GM18517 (cell line): ENCODE measurements at regions not wholly inside any gene's neighbourhood (a gene's known extent, or its start where the extent isn't known, plus 50 kb on each side); places are given as distances from the start of the nearest gene placed in this dataset.
"Not testable (repeated sequence)": the region's sequence is repeated elsewhere in the genome, so short reads cannot be mapped to it uniquely, and the experiment has no call there.

ENCODE experiments used
- ATAC-seq: cut with Tn5 transposase; IDR thresholded peaks from one replicate; pipeline ENCODE4 v1.9.1; 2021; ENCODE audit warnings: mild to moderate bottlenecking, moderate library complexity; ENCODE audit not compliant: unreplicated experiment

- no peak for ATAC-seq
Observed at GRCh38 chr11:86167499-86168164, 76.9 kb upstream of the EED start.

- ATAC-seq = not testable (repeated sequence)
Observed at GRCh38 chr11:86166287-86166686, 78.3 kb upstream of the EED start.

- no peak for ATAC-seq
Observed at GRCh38 chr11:86164106-86164505, 80.4 kb upstream of the EED start.

GRCh38 chr11:86163221-86163876 lies 81.2 kb upstream of the EED start:
- not testable (repeated sequence) for ATAC-seq

- ATAC-seq = no peak
Observed at GRCh38 chr11:86162239-86162638, 82.3 kb upstream of the EED start.

GRCh38 chr11:86161837-86162236 lies 82.7 kb upstream of the EED start:
- no peak for ATAC-seq

- ATAC-seq = no peak
Observed at GRCh38 chr11:86161336-86161735, 83.2 kb upstream of the EED start.

GRCh38 chr11:86160541-86161149 lies 83.9 kb upstream of the EED start:
- no peak for ATAC-seq

- no peak for ATAC-seq
Observed at GRCh38 chr11:86159581-86159891, 85.0 kb upstream of the EED start.

GRCh38 chr11:86158704-86159580 lies 85.6 kb upstream of the EED start:
- ATAC-seq = no peak

GRCh38 chr11:86157797-86158378 lies 86.7 kb upstream of the EED start:
- no peak for ATAC-seq

- ATAC-seq = no peak
Observed at GRCh38 chr11:86156397-86156955, 87.6 kb upstream of the PICALM start.

- ATAC-seq = no peak
Observed at GRCh38 chr11:86155200-86155844, 86.4 kb upstream of the PICALM start.

GRCh38 chr11:86153439-86153838 lies 84.6 kb upstream of the PICALM start:
- ATAC-seq = no peak

GRCh38 chr11:86152901-86153300 lies 84.0 kb upstream of the PICALM start:
- no peak for ATAC-seq

- peak; percentile 24 for ATAC-seq
Observed at GRCh38 chr11:86152006-86152862, 83.3 kb upstream of the PICALM start.

GRCh38 chr11:86151174-86152005 lies 82.5 kb upstream of the PICALM start:
- peak; percentile 67 for ATAC-seq

GRCh38 chr11:86150847-86151173 lies 81.9 kb upstream of the PICALM start:
- no peak for ATAC-seq

- no peak for ATAC-seq
Observed at GRCh38 chr11:86149792-86150191, 80.9 kb upstream of the PICALM start.
